ENCODE measurements at regions not wholly inside any gene's neighbourhood (a gene's known extent, or its start where the extent isn't known, plus 50 kb on each side); places are given as distances from the start of the nearest gene placed in this dataset.

GRCh38 chr2:60603533-60604190 lies 50.2 kb upstream of the BCL11A start:
- DNase-seq (ENCODE audit: extremely low read depth in 1 of 2, low read depth in 1 of 2), result no peak

DNA sequence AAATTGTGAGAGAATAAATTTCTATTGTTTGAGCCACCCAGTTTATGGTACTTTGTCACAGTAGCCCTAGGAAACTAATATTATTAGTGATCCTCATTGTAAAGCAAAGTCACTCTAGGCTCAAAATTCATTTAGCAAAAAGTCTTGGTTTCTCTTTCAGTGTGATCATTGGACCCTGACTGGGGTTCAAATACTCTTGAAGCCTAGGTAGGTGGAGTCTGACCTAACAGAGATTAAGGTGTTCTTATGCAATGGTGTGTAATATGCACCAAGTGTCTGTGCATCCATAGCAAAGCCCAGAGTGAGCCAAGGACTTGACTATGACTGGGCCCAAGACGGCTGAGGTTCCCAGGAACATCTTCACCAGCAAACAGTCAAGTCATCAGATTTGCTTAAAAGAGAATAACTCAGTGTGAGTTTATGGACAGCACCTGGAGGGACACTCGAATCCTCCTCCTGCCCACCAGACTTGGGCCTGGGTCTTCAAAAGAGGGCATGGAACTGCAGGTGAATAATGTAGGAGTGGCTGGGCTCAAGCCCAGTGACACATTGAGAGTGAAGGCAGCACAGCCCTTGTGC lies 51.1 kb upstream of the BCL11A start:
- no peak for DNase-seq (ENCODE audit: extremely low read depth in 1 of 2, low read depth in 1 of 2)

GRCh38 chr2:60605866-60606265 lies 52.4 kb upstream of the BCL11A start:
- DNase-seq (ENCODE audit: extremely low read depth in 1 of 2, low read depth in 1 of 2), result no peak

GRCh38 chr2:60608679-60609078 lies 55.2 kb upstream of the BCL11A start:
- no peak for DNase-seq (ENCODE audit: extremely low read depth in 1 of 2, low read depth in 1 of 2)

- no peak for DNase-seq (ENCODE audit: extremely low read depth in 1 of 2, low read depth in 1 of 2)
Measured at GRCh38 chr2:60612033-60612432, 58.6 kb upstream of the BCL11A start.

DNA sequence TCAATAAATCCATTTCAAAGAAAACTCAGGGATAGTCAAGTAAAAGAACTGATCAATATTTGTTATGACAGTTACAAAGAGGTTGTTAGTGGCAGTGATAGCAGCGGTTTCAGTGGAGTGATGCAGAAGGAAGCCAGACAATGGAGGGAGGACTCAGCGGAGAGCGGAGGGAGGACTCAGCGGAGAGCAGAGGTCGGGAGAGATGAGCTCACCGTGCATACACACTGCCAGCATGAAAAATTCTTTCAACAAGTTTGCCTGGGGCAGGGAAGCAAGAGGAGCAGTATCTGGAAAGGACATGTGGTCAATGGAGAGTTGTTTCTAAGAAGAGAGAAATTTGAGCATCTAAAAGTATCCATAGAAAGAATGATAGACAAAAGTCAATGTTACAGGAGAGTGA lies 60.9 kb upstream of the BCL11A start:
- DNase-seq (ENCODE audit: extremely low read depth in 1 of 2, low read depth in 1 of 2), result no peak

DNA sequence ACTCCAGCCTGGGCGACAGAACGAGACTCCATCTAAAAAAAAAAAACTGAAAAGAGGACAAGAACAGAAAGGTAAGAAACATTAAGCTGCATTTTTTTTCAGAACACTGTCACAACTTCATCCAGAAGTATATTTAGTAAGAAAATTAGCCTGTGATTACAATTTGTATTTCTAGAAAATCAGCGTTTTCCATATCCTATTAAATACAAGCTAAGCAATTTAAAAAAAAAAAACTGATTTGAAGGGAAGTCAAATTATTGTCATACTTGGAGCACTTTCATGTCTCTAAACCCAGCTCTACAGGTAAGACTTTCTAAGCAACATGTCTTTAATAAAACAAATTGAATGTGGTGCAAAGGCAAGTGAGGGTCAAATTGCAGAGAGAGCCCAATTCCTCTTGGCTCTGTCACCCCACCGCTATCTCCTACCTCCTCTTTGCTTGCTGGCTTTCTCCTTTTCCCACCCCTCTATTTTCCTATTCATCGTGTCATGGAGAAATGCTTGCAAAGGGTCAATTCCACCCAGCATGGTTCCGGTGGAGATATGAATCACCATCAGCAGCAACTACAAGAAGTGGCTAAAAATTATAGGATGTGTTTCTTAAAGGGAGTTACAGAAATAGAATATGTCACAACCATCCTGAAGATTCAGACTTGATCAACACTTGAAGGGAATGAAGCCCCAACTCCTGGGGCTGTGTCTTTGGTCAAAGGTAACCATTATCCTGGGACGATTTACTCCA lies 68.4 kb upstream of the BCL11A start:
- DNase-seq (ENCODE audit: extremely low read depth in 1 of 2, low read depth in 1 of 2), result no peak

DNA sequence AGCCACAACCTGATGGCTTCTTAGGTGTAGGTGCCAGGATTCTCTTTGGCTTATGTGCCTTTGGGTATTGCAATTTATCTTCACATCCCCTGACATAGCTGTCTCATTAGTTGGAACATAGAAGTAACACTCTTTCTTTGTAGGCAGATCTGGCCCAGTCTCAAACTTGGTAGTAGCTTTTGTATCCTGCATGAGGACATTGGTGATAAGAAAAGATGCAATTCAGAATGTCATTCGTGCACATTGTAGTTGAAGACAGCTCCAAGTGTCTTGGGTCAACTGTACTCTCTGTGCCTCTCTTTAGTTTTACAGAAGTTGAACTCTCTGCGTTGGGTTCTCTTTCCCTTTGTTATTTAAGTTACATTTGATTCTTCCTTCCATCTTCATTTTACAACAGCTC lies 69.6 kb upstream of the BCL11A start:
- DNase-seq (ENCODE audit: extremely low read depth in 1 of 2, low read depth in 1 of 2), result no peak

- DNase-seq (ENCODE audit: extremely low read depth in 1 of 2, low read depth in 1 of 2), result no peak
Measured at GRCh38 chr2:60627412-60627811, 74.0 kb upstream of the BCL11A start.

- DNase-seq (ENCODE audit: extremely low read depth in 1 of 2, low read depth in 1 of 2), result no peak
Measured at GRCh38 chr2:60628026-60628425, 74.6 kb upstream of the BCL11A start.

- DNase-seq (ENCODE audit: extremely low read depth in 1 of 2, low read depth in 1 of 2), result no peak
Measured at GRCh38 chr2:60628615-60629304, 75.3 kb upstream of the BCL11A start.

DNA sequence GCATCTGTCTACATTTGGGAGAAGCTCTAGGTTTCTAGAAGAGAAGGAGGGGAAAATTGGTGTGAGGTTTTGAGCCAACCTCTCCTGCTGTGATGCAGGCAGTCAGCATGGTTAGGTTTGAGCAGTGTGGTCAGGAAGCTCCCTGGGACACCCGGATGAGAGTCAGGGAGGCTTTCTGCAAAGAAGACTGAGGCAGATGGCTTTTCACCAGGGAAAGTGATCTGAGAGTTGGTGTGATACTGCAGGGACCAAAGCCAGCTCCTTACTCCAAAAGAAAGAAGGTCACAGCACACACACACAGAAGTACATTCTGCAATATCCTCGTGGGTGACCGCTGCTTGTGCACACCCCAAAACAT lies 75.8 kb upstream of the BCL11A start:
- no peak for DNase-seq (ENCODE audit: extremely low read depth in 1 of 2, low read depth in 1 of 2)

GRCh38 chr2:60629801-60630385 lies 76.4 kb upstream of the BCL11A start:
- DNase-seq (ENCODE audit: extremely low read depth in 1 of 2, low read depth in 1 of 2), result no peak

DNA sequence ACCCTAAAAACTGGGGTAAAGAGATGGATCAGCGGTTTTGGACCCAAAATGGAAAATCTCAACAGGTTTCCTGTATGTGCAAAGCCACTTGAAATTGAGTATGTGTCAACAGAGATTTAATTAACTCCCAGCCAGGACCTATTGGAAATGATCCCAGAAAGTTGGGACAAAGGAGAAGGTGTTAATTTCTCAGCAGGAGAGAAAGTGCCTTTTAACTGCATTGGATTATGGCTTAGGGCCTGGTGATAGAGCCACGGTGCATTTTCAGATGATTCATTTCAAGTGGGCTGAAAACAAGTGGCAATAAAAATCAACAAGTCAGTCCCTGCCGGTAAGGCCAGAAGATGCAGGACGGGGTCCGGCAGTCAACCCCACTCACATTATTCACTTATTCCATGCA lies 80.2 kb upstream of the BCL11A start:
- DNase-seq (ENCODE audit: extremely low read depth in 1 of 2, low read depth in 1 of 2), result no peak

DNA sequence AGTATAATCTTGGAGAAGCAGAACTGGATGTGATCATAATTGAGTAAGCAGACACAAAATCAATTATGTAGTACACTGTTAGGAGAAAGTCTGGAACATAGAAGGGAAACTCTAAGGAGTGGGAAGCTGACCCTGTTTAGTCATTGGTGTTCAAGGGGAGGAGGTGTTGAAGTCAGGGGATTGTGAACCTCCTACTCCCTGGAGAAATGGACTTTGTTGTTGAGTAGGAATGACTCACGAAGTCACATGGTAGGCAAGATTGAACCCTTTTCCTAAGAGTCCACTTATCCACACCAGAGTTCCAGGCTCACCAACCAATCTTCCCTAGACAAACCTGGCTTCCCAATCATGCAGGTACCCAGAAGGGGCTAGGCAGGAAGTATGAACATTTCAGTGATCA lies 81.0 kb upstream of the BCL11A start:
- no peak for DNase-seq (ENCODE audit: extremely low read depth in 1 of 2, low read depth in 1 of 2)

DNA sequence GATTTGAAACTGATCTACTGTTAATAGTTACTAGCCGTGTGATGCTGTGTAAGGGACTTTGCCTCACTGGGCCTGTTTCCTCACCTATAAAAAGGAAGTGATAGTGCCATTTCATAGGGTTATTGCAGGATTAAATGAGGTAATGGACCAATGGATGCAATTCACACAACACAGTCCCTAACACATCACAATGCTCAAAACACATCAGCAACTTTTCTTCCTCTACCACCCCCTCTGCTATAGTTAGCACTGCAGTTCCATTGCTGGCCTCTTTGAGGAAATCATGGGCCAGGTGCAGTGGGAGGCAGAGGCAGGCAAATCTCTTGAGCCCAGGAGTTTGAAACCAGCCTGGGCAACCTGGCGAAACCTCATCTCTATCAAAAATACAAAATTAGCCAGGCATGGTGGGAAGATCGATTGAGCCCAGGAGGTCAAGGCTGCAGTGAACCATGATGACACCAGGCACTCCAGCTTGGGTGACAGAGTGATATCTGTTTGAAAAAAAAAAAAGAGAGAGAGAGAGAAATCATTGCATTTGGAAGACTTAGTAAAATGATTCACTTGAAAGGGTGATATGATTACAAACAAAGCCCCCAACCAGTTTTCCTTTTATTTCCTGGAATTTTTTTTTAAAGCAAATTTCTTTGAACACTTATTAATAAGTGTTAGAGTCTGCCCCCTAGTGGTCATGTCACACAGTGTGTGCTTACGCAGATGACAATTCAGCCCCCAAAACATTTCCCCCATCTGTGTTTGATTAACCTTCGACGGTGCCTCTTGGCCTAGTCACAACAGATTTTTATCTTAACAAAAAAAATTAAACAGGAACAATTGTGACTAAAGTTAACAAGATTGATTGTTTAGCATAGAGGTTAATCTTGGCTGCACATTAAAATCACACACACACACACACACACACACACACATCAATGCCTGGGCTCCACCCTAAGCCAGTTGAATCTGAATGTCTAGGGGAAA lies 88.6 kb upstream of the BCL11A start:
- no peak for DNase-seq (ENCODE audit: extremely low read depth in 1 of 2, low read depth in 1 of 2)

DNA sequence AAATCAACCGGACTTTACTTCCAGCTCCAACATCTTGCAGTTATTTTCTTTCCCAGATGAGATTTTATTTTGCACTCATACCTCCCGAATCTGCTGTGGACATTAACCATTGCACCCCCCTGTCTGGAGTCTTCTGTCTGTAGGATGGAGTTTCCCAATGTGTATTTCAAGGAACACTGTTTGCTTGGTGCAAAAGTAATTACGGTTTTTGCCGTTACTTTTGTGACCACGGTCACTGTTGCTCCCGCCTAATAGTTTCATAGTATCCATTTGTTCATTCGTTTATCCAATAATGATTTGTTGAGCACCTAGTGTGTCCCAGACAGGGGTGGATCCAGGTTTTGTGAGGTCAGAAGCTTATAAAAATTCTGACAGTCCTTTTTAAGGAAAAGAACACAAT lies 90.3 kb upstream of the BCL11A start:
- no peak for DNase-seq (ENCODE audit: extremely low read depth in 1 of 2, low read depth in 1 of 2)

- DNase-seq (ENCODE audit: extremely low read depth in 1 of 2, low read depth in 1 of 2), result no peak
Measured at GRCh38 chr2:60644951-60645350, 91.5 kb upstream of the BCL11A start.

DNA sequence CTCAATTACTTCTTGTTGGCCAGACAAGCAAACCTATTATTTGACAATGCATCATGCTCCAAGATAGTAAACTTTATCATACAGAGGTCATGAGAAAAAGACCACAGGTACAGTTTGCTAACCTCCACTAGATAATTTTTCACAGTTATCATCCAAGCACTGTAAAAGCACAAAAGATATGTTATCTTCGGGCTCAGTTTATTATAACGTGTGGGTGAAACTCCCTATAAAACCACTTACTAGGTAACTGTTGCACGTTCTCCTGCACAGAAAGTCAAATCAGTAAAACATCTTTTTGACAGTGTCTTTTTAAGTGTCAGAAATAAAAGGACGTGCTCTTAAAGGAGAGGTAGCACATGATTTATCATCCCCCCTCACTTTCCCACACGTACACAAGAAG lies 94.7 kb upstream of the BCL11A start:
- no peak for DNase-seq (ENCODE audit: extremely low read depth in 1 of 2, low read depth in 1 of 2)

DNA sequence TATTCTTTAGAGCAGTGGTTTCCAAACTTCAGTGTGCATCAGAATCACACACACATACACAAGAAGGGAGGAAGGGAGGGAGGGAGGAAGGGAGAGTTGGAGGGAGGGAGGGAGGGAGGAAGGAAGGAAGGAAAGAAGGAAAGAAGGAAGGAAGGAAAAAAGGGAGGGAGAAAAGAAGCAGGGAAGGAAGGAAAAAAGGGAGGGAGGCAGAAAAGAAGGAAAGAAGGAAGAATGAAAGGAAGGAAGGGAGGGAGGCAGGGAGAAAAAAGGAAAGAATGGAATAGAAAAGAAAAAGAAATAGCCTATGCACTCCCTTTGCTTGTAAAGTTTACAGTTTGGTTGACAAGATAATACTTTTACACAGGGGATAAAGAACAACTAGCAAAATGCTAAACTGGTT lies 96.3 kb upstream of the BCL11A start:
- no peak for DNase-seq (ENCODE audit: extremely low read depth in 1 of 2, low read depth in 1 of 2)

All from activated CD8-positive, alpha-beta memory T cell treated with anti-CD3 and anti-CD28 coated beads for 1 hour (primary cell).